H9 (cell line): ENCODE measurements at regions not wholly inside any gene's neighbourhood (a gene's known extent, or its start where the extent isn't known, plus 50 kb on each side); places are given as distances from the start of the nearest gene placed in this dataset.

Experiments used
- DNase-seq: peaks from one replicate; pipeline ENCODE4 v3.0.0-alpha.2; 2017
- H2AFZ ChIP-seq: one replicate; pipeline ENCODE4 v1.6.1; 2013; ENCODE audit warnings: mild to moderate bottlenecking, low read length, control low read depth, moderate library complexity
- H2AK5ac ChIP-seq: 2 replicates; pipeline ENCODE4 v1.6.1; 2013; ENCODE audit warnings: low read length, control low read depth, mixed read lengths; ENCODE audit not compliant: insufficient read length
- H2BK120ac ChIP-seq: one replicate; pipeline ENCODE4 v1.6.1; 2013; ENCODE audit warnings: low read depth, mild to moderate bottlenecking, low read length, control low read depth, inconsistent platforms; ENCODE audit not compliant: poor library complexity, severe bottlenecking
- H2BK12ac ChIP-seq: 2 replicates; pipeline ENCODE4 v1.6.1; 2013; ENCODE audit warnings: low read length, control low read depth, mixed read lengths, low read depth; ENCODE audit not compliant: insufficient read length
- H2BK15ac ChIP-seq: 2 replicates; pipeline ENCODE4 v1.6.1; 2013; ENCODE audit warnings: low read depth, low read length, control low read depth
- H2BK20ac ChIP-seq: one replicate; pipeline ENCODE4 v1.6.1; 2013; ENCODE audit warnings: low read depth, mild to moderate bottlenecking, low read length, control low read depth, inconsistent platforms; ENCODE audit not compliant: poor library complexity, severe bottlenecking
- H2BK5ac ChIP-seq: 2 replicates; pipeline ENCODE4 v1.6.1; 2013; ENCODE audit warnings: low read length, control low read depth, mixed read lengths; ENCODE audit not compliant: insufficient read length
- H3K14ac ChIP-seq: 2 replicates; pipeline ENCODE4 v1.6.1; 2013; ENCODE audit warnings: low read length, control low read depth; ENCODE audit not compliant: insufficient read depth
- H3K18ac ChIP-seq: 2 replicates; pipeline ENCODE4 v1.6.1; 2013; ENCODE audit warnings: low read depth, mild to moderate bottlenecking, mixed read lengths, low read length, control low read depth; ENCODE audit not compliant: insufficient read length
- H3K23ac ChIP-seq: 2 replicates; pipeline ENCODE4 v1.6.1; 2013; ENCODE audit warnings: low read length, control low read depth, mixed read lengths, low read depth; ENCODE audit not compliant: insufficient read length
- H3K23me2 ChIP-seq: 2 replicates; pipeline ENCODE4 v1.6.1; 2013; ENCODE audit warnings: low read depth, mild to moderate bottlenecking, mixed read lengths, low read length, control low read depth; ENCODE audit not compliant: insufficient read length, poor library complexity, severe bottlenecking
- H3K27ac ChIP-seq: 2 replicates; pipeline ENCODE4 v1.5.1; 2013; ENCODE audit warnings: low read length, control low read depth, mixed read lengths, low read depth; ENCODE audit not compliant: insufficient read length
- H3K27me3 ChIP-seq: 2 replicates; pipeline ENCODE4 v1.6.1; 2013; ENCODE audit warnings: low read length, control low read depth, inconsistent platforms; ENCODE audit not compliant: insufficient read depth
- H3K4ac ChIP-seq: 2 replicates; pipeline ENCODE4 v1.6.1; 2013; ENCODE audit warnings: low read depth, mild to moderate bottlenecking, control low read depth, inconsistent platforms, low read length, moderate library complexity
- H3K4me1 ChIP-seq: 2 replicates; pipeline ENCODE4 v1.6.1; 2013; ENCODE audit warnings: low read length, control low read depth, inconsistent platforms; ENCODE audit not compliant: insufficient read depth
- H3K4me2 ChIP-seq: 2 replicates; pipeline ENCODE4 v1.6.1; 2013; ENCODE audit warnings: low read length, control low read depth, mixed read lengths; ENCODE audit not compliant: insufficient read length, insufficient read depth
- H3K56ac ChIP-seq: 2 replicates; pipeline ENCODE4 v1.6.1; 2013; ENCODE audit warnings: low read depth, mild to moderate bottlenecking, mixed read lengths, low read length, control low read depth; ENCODE audit not compliant: insufficient read length
- H3K79me1 ChIP-seq: 2 replicates; pipeline ENCODE4 v1.6.1; 2013; ENCODE audit warnings: low read depth, mild to moderate bottlenecking, moderate library complexity, low read length, control low read depth, inconsistent platforms; ENCODE audit not compliant: insufficient read depth, poor library complexity, severe bottlenecking
- H3K79me2 ChIP-seq: 2 replicates; pipeline ENCODE4 v1.6.1; 2013; ENCODE audit warnings: low read length, control low read depth, inconsistent platforms; ENCODE audit not compliant: insufficient read depth
- H3K9ac ChIP-seq: 2 replicates; pipeline ENCODE4 v1.6.1; 2013; ENCODE audit warnings: low read length, control low read depth, mixed read lengths; ENCODE audit not compliant: insufficient read length; ENCODE audit errors: extremely low read depth
- H3K9me3 ChIP-seq: one replicate; pipeline ENCODE4 v1.6.1; 2013; ENCODE audit warnings: low read depth, low read length, inconsistent platforms; ENCODE audit not compliant: control insufficient read depth
- H3T11ph ChIP-seq: one replicate; pipeline ENCODE4 v1.6.1; 2013; ENCODE audit warnings: mild to moderate bottlenecking, low read length, control low read depth, inconsistent platforms
- H4K20me1 ChIP-seq: one replicate; pipeline ENCODE4 v1.6.1; 2013; ENCODE audit not compliant: control insufficient read depth, insufficient read length, insufficient read depth
- H4K5ac ChIP-seq: 2 replicates; pipeline ENCODE4 v1.6.1; 2013; ENCODE audit warnings: low read depth, mild to moderate bottlenecking, mixed read lengths, low read length, control low read depth; ENCODE audit not compliant: insufficient read length
- H4K8ac ChIP-seq: replicated peaks from 2 replicates; pipeline ENCODE4 v1.6.1; 2013; ENCODE audit warnings: low read length, control low read depth, mixed read lengths, low read depth; ENCODE audit not compliant: insufficient read length
- H4K91ac ChIP-seq: 2 replicates; pipeline ENCODE4 v1.6.1; 2013; ENCODE audit warnings: low read depth, mild to moderate bottlenecking, moderate library complexity, mixed read lengths, low read length, control low read depth; ENCODE audit not compliant: insufficient read length
- H3K27ac Mint-ChIP-seq, 3 experiments: 2 replicates in 2 of 3; 3 replicates in 1 of 3; pipeline ENCODE4 v1.8.0; 2020 to 2021; ENCODE audit warnings: mixed read lengths in 3 of 3, mild to moderate bottlenecking in 1 of 3, moderate library complexity in 1 of 3
- H3K27me3 Mint-ChIP-seq: 2 replicates; pipeline ENCODE4 v1.8.0; 2021; ENCODE audit warnings: low read depth, mild to moderate bottlenecking, moderate library complexity, mixed read lengths
- H3K36me3 Mint-ChIP-seq, 3 experiments: 2 replicates in 2 of 3; 3 replicates in 1 of 3; pipeline ENCODE4 v1.8.0; 2020 to 2021; ENCODE audit warnings: low read depth in 3 of 3, mixed read lengths in 3 of 3; ENCODE audit not compliant: insufficient read depth in 1 of 3
- H3K4me1 Mint-ChIP-seq, 2 experiments: 2 replicates each; pipeline ENCODE4 v1.8.0; 2020; ENCODE audit warnings: mixed read lengths in 2 of 2
- H3K4me3 Mint-ChIP-seq, 2 experiments: 2 replicates in 1 of 2; 3 replicates in 1 of 2; pipeline ENCODE4 v1.8.0; 2020 to 2021; ENCODE audit warnings: mild to moderate bottlenecking in 2 of 2, mixed read lengths in 2 of 2, moderate library complexity in 1 of 2
- H3K9me3 Mint-ChIP-seq, 2 experiments: 2 replicates in 1 of 2; 3 replicates in 1 of 2; pipeline ENCODE4 v1.8.0; 2020; ENCODE audit warnings: mild to moderate bottlenecking in 2 of 2, mixed read lengths in 2 of 2, moderate library complexity in 1 of 2
- WGBS: extraction: QIAGEN DNeasy Blood & Tissue Kit; methylation state at CpG from one replicate; pipeline ENCODE4 v1.1.7; 2013; ENCODE audit warnings: missing lambda C conversion rate, low lambda C conversion rate, mixed read lengths; ENCODE audit not compliant: insufficient read length; ENCODE audit errors: extremely low coverage; 5-methylcytosine and 5-hydroxymethylcytosine counted together
- TF ChIP-seq, protein P1 (sequence below): fragments of 200-600 bp; sonication (generic); conservative IDR thresholded peaks from 3 replicates; pipeline ENCODE4 v1.8.0; 2021; ENCODE audit warnings: antibody characterized with exemption, mild to moderate bottlenecking

DNA sequence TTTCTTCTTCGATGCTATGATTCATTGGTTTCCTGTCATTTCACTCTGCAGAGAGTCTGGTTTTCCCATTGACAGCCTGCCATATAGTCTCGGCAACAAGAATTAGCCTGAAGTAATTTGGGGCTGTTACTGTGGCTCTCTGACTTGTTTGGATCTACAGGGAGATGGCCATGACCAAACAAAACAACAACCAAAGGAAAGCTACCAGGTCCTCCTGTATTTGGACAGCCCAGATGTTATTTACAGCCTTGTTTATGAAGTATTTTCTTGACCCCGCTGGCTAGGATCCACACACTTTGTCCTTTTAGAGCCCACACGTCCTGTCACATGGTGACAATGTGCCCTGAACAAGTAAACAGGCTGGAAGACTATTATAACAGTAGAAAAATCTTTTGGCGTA is 111.4 kb upstream of the PREP start:
- Histone ChIP-seq H4K91ac (no peak overlapping the region), H3K27me3 (no peaks in the 10 kb centered on the region), H3K23ac (no peak overlapping the region), H3K18ac (no peak overlapping the region), H3K4me1 (no peaks in the 10 kb centered on the region; the same call in 1 of the 2 replicates), H3K56ac (no peak overlapping the region), H3K27ac (no peak overlapping the region), H4K8ac (no peak overlapping the region), H2BK20ac (no peak overlapping the region), H2BK5ac (no peak overlapping the region), H3K4me2 (no peak overlapping the region), H3K9me3 (no peaks in the 10 kb centered on the region), H2BK120ac (no peak overlapping the region), H4K5ac (no peak overlapping the region), H3K9ac (no peak overlapping the region), H2BK15ac (no peak overlapping the region), H3K79me2 (no peaks in the 10 kb centered on the region; the same call in 1 of the 2 replicates), H3K14ac (no peak overlapping the region), H3T11ph (no peak overlapping the region), H4K20me1 (no peaks in the 10 kb centered on the region), H3K4ac (no peak overlapping the region), H2BK12ac (no peak overlapping the region), H3K79me1 (no peaks in the 10 kb centered on the region), H3K23me2 (no peaks in the 10 kb centered on the region), H2AFZ (no peak overlapping the region), H2AK5ac (no peak overlapping the region)
- no CpG with 5 or more reads among the region's 5 CpGs for WGBS
- Mint-ChIP-seq H3K4me1 (peaks cover 6 to 12% of the 10 kb centered on the region in 2 experiments), H3K27ac (no peak overlapping the region), H3K4me3 (no peak overlapping the region), H3K27me3 (no peaks in the 10 kb centered on the region; the same call in 1 of the 2 replicates), H3K9me3 (peaks cover 4% of the 10 kb centered on the region in 2 experiments; a peak in 4 of 5 replicates), H3K36me3 (no peaks in the 10 kb centered on the region; a peak in 1 of 7 replicates)
- DNase-seq, result no peak
- TF ChIP-seq, protein P1, sequence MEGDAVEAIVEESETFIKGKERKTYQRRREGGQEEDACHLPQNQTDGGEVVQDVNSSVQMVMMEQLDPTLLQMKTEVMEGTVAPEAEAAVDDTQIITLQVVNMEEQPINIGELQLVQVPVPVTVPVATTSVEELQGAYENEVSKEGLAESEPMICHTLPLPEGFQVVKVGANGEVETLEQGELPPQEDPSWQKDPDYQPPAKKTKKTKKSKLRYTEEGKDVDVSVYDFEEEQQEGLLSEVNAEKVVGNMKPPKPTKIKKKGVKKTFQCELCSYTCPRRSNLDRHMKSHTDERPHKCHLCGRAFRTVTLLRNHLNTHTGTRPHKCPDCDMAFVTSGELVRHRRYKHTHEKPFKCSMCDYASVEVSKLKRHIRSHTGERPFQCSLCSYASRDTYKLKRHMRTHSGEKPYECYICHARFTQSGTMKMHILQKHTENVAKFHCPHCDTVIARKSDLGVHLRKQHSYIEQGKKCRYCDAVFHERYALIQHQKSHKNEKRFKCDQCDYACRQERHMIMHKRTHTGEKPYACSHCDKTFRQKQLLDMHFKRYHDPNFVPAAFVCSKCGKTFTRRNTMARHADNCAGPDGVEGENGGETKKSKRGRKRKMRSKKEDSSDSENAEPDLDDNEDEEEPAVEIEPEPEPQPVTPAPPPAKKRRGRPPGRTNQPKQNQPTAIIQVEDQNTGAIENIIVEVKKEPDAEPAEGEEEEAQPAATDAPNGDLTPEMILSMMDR, result no peak
